ENCODE measurements at regions not wholly inside any gene's neighbourhood (a gene's known extent, or its start where the extent isn't known, plus 50 kb on each side); places are given as distances from the start of the nearest gene placed in this dataset.

GRCh38 chr22:49112661-49113626, 714.7 kb downstream of the BRD1 start:
- DNase-seq = no peak

GRCh38 chr22:49112176-49112575, 715.5 kb downstream of the BRD1 start:
- DNase-seq = no peak

GRCh38 chr22:49111085-49111484, 716.6 kb downstream of the BRD1 start:
- DNase-seq = no peak

- no peak for DNase-seq
These were observed 718.9 kb downstream of the BRD1 start for GRCh38 chr22:49108636-49109315.

- no peak for DNase-seq
These were observed 719.6 kb downstream of the BRD1 start for GRCh38 chr22:49107961-49108530.

- no peak for DNase-seq
These were observed 720.1 kb downstream of the BRD1 start for GRCh38 chr22:49107561-49107960.

GRCh38 chr22:49106842-49107152, 720.9 kb downstream of the BRD1 start:
- no peak for DNase-seq

- no peak for DNase-seq
These were observed 721.4 kb downstream of the BRD1 start for GRCh38 chr22:49106096-49106841.

- no peak for DNase-seq
These were observed 723.2 kb downstream of the BRD1 start for GRCh38 chr22:49104434-49104833.

GRCh38 chr22:49103314-49104059, 724.2 kb downstream of the BRD1 start:
- no peak for DNase-seq

- no peak for DNase-seq
These were observed 725.3 kb downstream of the BRD1 start for GRCh38 chr22:49102367-49102766.

- DNase-seq = no peak
These were observed 725.8 kb downstream of the BRD1 start for GRCh38 chr22:49101873-49102272.

- no peak for DNase-seq
These were observed 726.4 kb downstream of the BRD1 start for GRCh38 chr22:49101225-49101624.

- no peak for DNase-seq
These were observed 726.9 kb downstream of the BRD1 start for GRCh38 chr22:49100773-49101172.

GRCh38 chr22:49100316-49100715, 727.4 kb downstream of the BRD1 start:
- no peak for DNase-seq

- DNase-seq = no peak
These were observed 728.1 kb downstream of the BRD1 start for GRCh38 chr22:49099496-49100124.

- DNase-seq = no peak
These were observed 728.6 kb downstream of the BRD1 start for GRCh38 chr22:49099089-49099488.

GRCh38 chr22:49097966-49098365, 729.7 kb downstream of the BRD1 start:
- no peak for DNase-seq

- no peak for DNase-seq
These were observed 730.3 kb downstream of the BRD1 start for GRCh38 chr22:49097171-49097925.

GRCh38 chr22:49096476-49096875, 731.2 kb downstream of the BRD1 start:
- no peak for DNase-seq

- no peak for DNase-seq
These were observed 732.3 kb downstream of the BRD1 start for GRCh38 chr22:49095366-49095765.
